Panc1 (cell line): ENCODE measurements at regions not wholly inside any gene's neighbourhood (a gene's known extent, or its start where the extent isn't known, plus 50 kb on each side); places are given as distances from the start of the nearest gene placed in this dataset.

Experiments
- CTCF ChIP-seq: fragments of 450-650 bp; IDR thresholded peaks from 2 replicates; pipeline ENCODE4 v1.5.1; 2017; ENCODE audit warnings: mild to moderate bottlenecking
- POLR2AphosphoS5 ChIP-seq: IDR thresholded peaks from 2 replicates; pipeline ENCODE4 v1.6.1; 2012; ENCODE audit warnings: mild to moderate bottlenecking, low read depth, low read length, moderate library complexity
- REST ChIP-seq, 2 experiments: IDR thresholded peaks; 2 replicates each; pipeline ENCODE4 v1.6.1; 2011 to 2012; ENCODE audit warnings: low read depth in 2 of 2, control low read depth in 1 of 2, low read length in 1 of 2, mild to moderate bottlenecking in 1 of 2, moderate library complexity in 1 of 2; ENCODE audit not compliant: insufficient read depth in 1 of 2
- SIN3A ChIP-seq: IDR thresholded peaks from 2 replicates; pipeline ENCODE4 v1.6.1; 2012; ENCODE audit warnings: low read depth, mild to moderate bottlenecking, low read length, moderate library complexity, borderline replicate concordance; ENCODE audit not compliant: insufficient read depth

GRCh38 chr14:51485733-51486132 lies 166.0 kb upstream of the FRMD6 start:
- TF ChIP-seq CTCF (no peak), POLR2AphosphoS5 (no peak), REST (IDR thresholded peaks at IDR 0.05; ENCODE audit: insufficient read depth in 1 of 2, low read depth in 2 of 2, low read length in 1 of 2) (no peak), SIN3A (no peak)
